Esophagus squamous epithelium (tissue), 4 donors: ENCODE measurements at regions not wholly inside any gene's neighbourhood (a gene's known extent, or its start where the extent isn't known, plus 50 kb on each side); places are given as distances from the start of the nearest gene placed in this dataset.

ENCODE experiments used
- CTCF ChIP-seq, 6 experiments: fragments of 450-650 bp in 4 of 6; fragments of 200-600 bp in 2 of 6; sonication (generic) in 2 of 6; IDR thresholded peaks; one replicate each; pipeline ENCODE4 v1.5.1; 2016 to 2019; ENCODE audit warnings: antibody characterized with exemption in 6 of 6, mild to moderate bottlenecking in 4 of 6, moderate library complexity in 4 of 6
- POLR2A ChIP-seq, 4 donors: fragments of 450-650 bp; IDR thresholded peaks; one replicate each; pipeline ENCODE4 v1.6.1; 2017; ENCODE audit warnings: antibody characterized with exemption in 4 of 4, mild to moderate bottlenecking in 4 of 4, moderate library complexity in 3 of 4

GRCh38 chr15:37701230-37701629 lies 233.2 kb upstream of the TMCO5A start:
- TF ChIP-seq POLR2A (IDR thresholded peaks at IDR 0.05) (no peak), CTCF (IDR thresholded peaks at IDR 0.05) (no peak)
